Spinal cord (tissue), 9 donors: ENCODE measurements at regions not wholly inside any gene's neighbourhood (a gene's known extent, or its start where the extent isn't known, plus 50 kb on each side); places are given as distances from the start of the nearest gene placed in this dataset.
A peak's percentile ranks its signal among the peaks of the same experiment; 100 is the strongest.
"Not testable (repeated sequence)": the region's sequence is repeated elsewhere in the genome, so short reads cannot be mapped to it uniquely, and the experiment has no call there.

Experiments
- DNase-seq, 6 donors: peaks; one replicate each; pipeline versions ENCODE4 v3.0.0 to v3.0.0-alpha.2; 2013 to 2015; ENCODE audit warnings: low spot score in 6 of 6, low read depth in 4 of 6
- H3K27ac ChIP-seq: one replicate; pipeline ENCODE4 v1.5.1; 2013; ENCODE audit warnings: low read depth, low read length, control low read depth
- H3K27me3 ChIP-seq: one replicate; pipeline ENCODE4 v1.6.1; 2013; ENCODE audit warnings: low read length; ENCODE audit not compliant: control insufficient read depth, insufficient read depth
- H3K36me3 ChIP-seq: one replicate; pipeline ENCODE4 v1.6.1; 2013; ENCODE audit warnings: low read length; ENCODE audit not compliant: control insufficient read depth, insufficient read depth
- H3K4me1 ChIP-seq: one replicate; pipeline ENCODE4 v1.6.1; 2013; ENCODE audit warnings: low read length; ENCODE audit not compliant: control insufficient read depth, insufficient read depth
- H3K4me3 ChIP-seq: one replicate; pipeline ENCODE4 v1.5.1; 2013; ENCODE audit warnings: low read depth, low read length, control low read depth
- H3K9me3 ChIP-seq: one replicate; pipeline ENCODE4 v1.6.1; 2013; ENCODE audit warnings: low read length; ENCODE audit not compliant: control insufficient read depth, insufficient read depth
- WGBS: methylation state at CpG from one replicate; pipeline ENCODE4 v1.1.5; 2013; ENCODE audit warnings: missing lambda C conversion rate; ENCODE audit not compliant: insufficient coverage; 5-methylcytosine and 5-hydroxymethylcytosine counted together
- donor health status: healthy.

GRCh38 chr18:1353025-1353424 is 448.4 kb downstream of the ADCYAP1 start:
- H3K27me3 ChIP-seq, result no peaks in the 10 kb centered on the region
- H3K36me3 ChIP-seq, result no peaks in the 10 kb centered on the region
- DNase-seq, result no peak
- no peak overlapping the region for H3K27ac ChIP-seq
- no peaks in the 10 kb centered on the region for H3K9me3 ChIP-seq
- no peaks in the 10 kb centered on the region for H3K4me1 ChIP-seq
- H3K4me3 ChIP-seq, result no peak overlapping the region

GRCh38 chr18:1357724-1358123 is 453.1 kb downstream of the ADCYAP1 start:
- 85% methylated on average over 1 of the region's 2 CpGs for WGBS

GRCh38 chr18:1361936-1362335 is 457.3 kb downstream of the ADCYAP1 start:
- Histone ChIP-seq H3K4me1 (no peaks in the 10 kb centered on the region), H3K9me3 (no peaks in the 10 kb centered on the region), H3K27me3 (no peaks in the 10 kb centered on the region), H3K4me3 (no peak overlapping the region), H3K27ac (no peak overlapping the region), H3K36me3 (no peaks in the 10 kb centered on the region)
- no peak for DNase-seq
- WGBS, result 38% methylated on average over 2 of the region's 3 CpGs

More at GRCh38 chr18:1357724-1358123, 453.1 kb downstream of the ADCYAP1 start:
- no peak overlapping the region for H3K4me3 ChIP-seq
- H3K27me3 ChIP-seq, result no peaks in the 10 kb centered on the region
- H3K27ac ChIP-seq, result no peak overlapping the region
- DNase-seq, result no peak
- no peaks in the 10 kb centered on the region for H3K36me3 ChIP-seq
- no peaks in the 10 kb centered on the region for H3K4me1 ChIP-seq
- H3K9me3 ChIP-seq, result no peaks in the 10 kb centered on the region

GRCh38 chr18:1370552-1370951 is 465.9 kb downstream of the ADCYAP1 start:
- Histone ChIP-seq H3K36me3 (no peaks in the 10 kb centered on the region), H3K27ac (no peak overlapping the region), H3K9me3 (no peaks in the 10 kb centered on the region), H3K27me3 (no peaks in the 10 kb centered on the region), H3K4me1 (no peaks in the 10 kb centered on the region), H3K4me3 (no peak overlapping the region)
- DNase-seq, result no peak
- WGBS, result 86% methylated on average over 3 of the region's 6 CpGs

- no peaks in the 10 kb centered on the region for H3K27me3 ChIP-seq
- no peaks in the 10 kb centered on the region for H3K4me1 ChIP-seq
- no peaks in the 10 kb centered on the region for H3K9me3 ChIP-seq
- no peak overlapping the region for H3K4me3 ChIP-seq
- WGBS, result no CpG with 5 or more reads among the region's 1 CpG
- no peaks in the 10 kb centered on the region for H3K36me3 ChIP-seq
- no peak for DNase-seq
- no peak overlapping the region for H3K27ac ChIP-seq
These were observed 467.1 kb downstream of the ADCYAP1 start for GRCh38 chr18:1371724-1372123.

GRCh38 chr18:1383465-1383864 is 478.8 kb downstream of the ADCYAP1 start:
- WGBS, result 94% methylated on average over 2 of the region's 3 CpGs
- no peak for DNase-seq
- H3K4me1 ChIP-seq, result no peaks in the 10 kb centered on the region
- H3K36me3 ChIP-seq, result no peaks in the 10 kb centered on the region
- H3K27ac ChIP-seq, result no peak overlapping the region
- no peaks in the 10 kb centered on the region for H3K27me3 ChIP-seq
- H3K4me3 ChIP-seq, result no peak overlapping the region
- H3K9me3 ChIP-seq, result peaks cover 7% of the 10 kb centered on the region

- not testable (repeated sequence) for H3K36me3 ChIP-seq, H3K9me3 ChIP-seq
These were observed 483.8 kb downstream of the ADCYAP1 start for GRCh38 chr18:1388468-1388867.

GRCh38 chr18:1392046-1392445 is 487.4 kb downstream of the ADCYAP1 start:
- no peak for DNase-seq
- no peaks in the 10 kb centered on the region for H3K9me3 ChIP-seq
- no peak overlapping the region for H3K4me3 ChIP-seq
- no peaks in the 10 kb centered on the region for H3K27me3 ChIP-seq
- no CpG with 5 or more reads among the region's 3 CpGs for WGBS
- H3K36me3 ChIP-seq, result no peaks in the 10 kb centered on the region
- no peak overlapping the region for H3K27ac ChIP-seq
- no peaks in the 10 kb centered on the region for H3K4me1 ChIP-seq

More at GRCh38 chr18:1388468-1388867, 483.8 kb downstream of the ADCYAP1 start:
- H3K27me3 ChIP-seq, H3K4me1 ChIP-seq, DNase-seq, H3K27ac ChIP-seq, H3K4me3 ChIP-seq: not testable (repeated sequence)

- peak in 2 of 6 donors; percentile 41 to 51 for DNase-seq
- WGBS, result no CpG with 5 or more reads among the region's 7 CpGs
These were observed 488.4 kb downstream of the ADCYAP1 start for GRCh38 chr18:1392865-1393734.

GRCh38 chr18:1393929-1394328 is 489.3 kb downstream of the ADCYAP1 start:
- no peaks in the 10 kb centered on the region for H3K9me3 ChIP-seq
- no peak overlapping the region for H3K4me3 ChIP-seq
- no peaks in the 10 kb centered on the region for H3K27me3 ChIP-seq
- no peak for DNase-seq
- H3K36me3 ChIP-seq, result no peaks in the 10 kb centered on the region
- no CpG with 5 or more reads among the region's 1 CpG for WGBS
- H3K4me1 ChIP-seq, result no peaks in the 10 kb centered on the region
- H3K27ac ChIP-seq, result no peak overlapping the region

More at GRCh38 chr18:1392865-1393734, 488.4 kb downstream of the ADCYAP1 start:
- Histone ChIP-seq H3K27me3 (no peaks in the 10 kb centered on the region), H3K9me3 (no peaks in the 10 kb centered on the region), H3K4me3 (no peak overlapping the region), H3K27ac (no peak overlapping the region), H3K36me3 (no peaks in the 10 kb centered on the region), H3K4me1 (no peaks in the 10 kb centered on the region)
